ENCODE measurements at regions not wholly inside any gene's neighbourhood (a gene's known extent, or its start where the extent isn't known, plus 50 kb on each side); places are given as distances from the start of the nearest gene placed in this dataset.

DNA sequence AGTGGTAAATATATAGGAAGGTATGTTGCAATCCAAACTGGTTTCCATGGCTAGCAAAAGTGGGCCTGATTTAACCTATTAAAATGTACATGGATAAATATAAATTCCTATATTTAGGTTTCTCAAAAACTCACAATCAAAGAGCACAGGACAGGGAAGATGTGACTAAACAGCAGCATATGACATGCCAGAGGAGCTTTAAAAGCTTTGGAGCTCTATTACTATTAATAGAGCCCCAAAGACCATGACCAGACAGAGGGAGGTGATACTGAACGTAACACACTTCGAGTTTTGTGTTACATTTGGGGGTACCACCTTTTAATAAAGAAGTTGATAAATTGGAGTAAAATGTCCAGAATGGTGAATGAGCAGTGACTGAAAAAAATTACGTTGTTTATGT lies 179.5 kb upstream of the SLC14A2 start:
- TF ChIP-seq NFIC (IDR thresholded peaks at IDR 0.05) (no peak), EGR1 (IDR thresholded peaks at IDR 0.05) (no peak), TEAD4 (IDR thresholded peaks at IDR 0.05) (no peak), USF1 (IDR thresholded peaks at IDR 0.05) (no peak), YY1 (IDR thresholded peaks at IDR 0.05; ENCODE audit: low read depth) (no peak), CEBPB (IDR thresholded peaks at IDR 0.05) (no peak), TCF12 (IDR thresholded peaks at IDR 0.05; ENCODE audit: low read depth) (no peak), ZBTB7A (IDR thresholded peaks at IDR 0.05; ENCODE audit: low read depth) (no peak), RAD21 (IDR thresholded peaks at IDR 0.05; ENCODE audit: low read depth) (no peak), FOXM1 (IDR thresholded peaks at IDR 0.05; ENCODE audit: borderline replicate concordance, low read depth) (no peak), EP300 (IDR thresholded peaks at IDR 0.05; ENCODE audit: borderline replicate concordance) (no peak), CREB1 (IDR thresholded peaks at IDR 0.05; ENCODE audit: low read depth) (no peak), TAF1 (IDR thresholded peaks at IDR 0.05; ENCODE audit: low read depth) (no peak), MAX (IDR thresholded peaks at IDR 0.05) (no peak)
- TF ChIP-seq, protein P1, sequence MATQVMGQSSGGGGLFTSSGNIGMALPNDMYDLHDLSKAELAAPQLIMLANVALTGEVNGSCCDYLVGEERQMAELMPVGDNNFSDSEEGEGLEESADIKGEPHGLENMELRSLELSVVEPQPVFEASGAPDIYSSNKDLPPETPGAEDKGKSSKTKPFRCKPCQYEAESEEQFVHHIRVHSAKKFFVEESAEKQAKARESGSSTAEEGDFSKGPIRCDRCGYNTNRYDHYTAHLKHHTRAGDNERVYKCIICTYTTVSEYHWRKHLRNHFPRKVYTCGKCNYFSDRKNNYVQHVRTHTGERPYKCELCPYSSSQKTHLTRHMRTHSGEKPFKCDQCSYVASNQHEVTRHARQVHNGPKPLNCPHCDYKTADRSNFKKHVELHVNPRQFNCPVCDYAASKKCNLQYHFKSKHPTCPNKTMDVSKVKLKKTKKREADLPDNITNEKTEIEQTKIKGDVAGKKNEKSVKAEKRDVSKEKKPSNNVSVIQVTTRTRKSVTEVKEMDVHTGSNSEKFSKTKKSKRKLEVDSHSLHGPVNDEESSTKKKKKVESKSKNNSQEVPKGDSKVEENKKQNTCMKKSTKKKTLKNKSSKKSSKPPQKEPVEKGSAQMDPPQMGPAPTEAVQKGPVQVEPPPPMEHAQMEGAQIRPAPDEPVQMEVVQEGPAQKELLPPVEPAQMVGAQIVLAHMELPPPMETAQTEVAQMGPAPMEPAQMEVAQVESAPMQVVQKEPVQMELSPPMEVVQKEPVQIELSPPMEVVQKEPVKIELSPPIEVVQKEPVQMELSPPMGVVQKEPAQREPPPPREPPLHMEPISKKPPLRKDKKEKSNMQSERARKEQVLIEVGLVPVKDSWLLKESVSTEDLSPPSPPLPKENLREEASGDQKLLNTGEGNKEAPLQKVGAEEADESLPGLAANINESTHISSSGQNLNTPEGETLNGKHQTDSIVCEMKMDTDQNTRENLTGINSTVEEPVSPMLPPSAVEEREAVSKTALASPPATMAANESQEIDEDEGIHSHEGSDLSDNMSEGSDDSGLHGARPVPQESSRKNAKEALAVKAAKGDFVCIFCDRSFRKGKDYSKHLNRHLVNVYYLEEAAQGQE (IDR thresholded peaks at IDR 0.05; ENCODE audit: low read depth): no peak

DNA sequence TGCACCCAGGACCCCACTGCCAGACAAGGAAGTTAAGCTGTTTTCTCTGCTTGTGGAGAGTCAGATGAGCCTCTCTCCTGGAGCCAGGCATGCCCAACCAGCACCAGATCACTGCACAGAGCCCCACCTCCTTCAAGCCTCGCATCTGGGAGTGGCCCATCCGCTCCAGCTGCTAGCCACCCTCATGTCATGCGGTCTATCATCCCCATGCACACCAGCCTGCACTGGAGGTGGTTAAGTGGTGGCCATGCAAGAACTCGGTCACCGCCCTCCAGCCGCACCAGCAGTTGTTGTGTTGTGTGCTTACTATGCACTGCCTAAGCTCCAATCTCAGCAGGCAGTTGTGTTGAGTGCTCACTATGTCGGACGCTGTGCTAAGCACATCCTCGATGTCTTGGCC lies 177.9 kb upstream of the SLC14A2 start:
- TF ChIP-seq NFIC (IDR thresholded peaks at IDR 0.05): no peak
- TF ChIP-seq TAF1 (IDR thresholded peaks at IDR 0.05; ENCODE audit: low read depth): no peak
- TF ChIP-seq RAD21 (IDR thresholded peaks at IDR 0.05; ENCODE audit: low read depth): no peak
- no peak for TF ChIP-seq TCF12 (IDR thresholded peaks at IDR 0.05; ENCODE audit: low read depth)
- no peak for TF ChIP-seq CREB1 (IDR thresholded peaks at IDR 0.05; ENCODE audit: low read depth)
- TF ChIP-seq EP300 (IDR thresholded peaks at IDR 0.05; ENCODE audit: borderline replicate concordance): no peak
- TF ChIP-seq FOXM1 (IDR thresholded peaks at IDR 0.05; ENCODE audit: borderline replicate concordance, low read depth): no peak
- no peak for TF ChIP-seq TEAD4 (IDR thresholded peaks at IDR 0.05)
- TF ChIP-seq MAX (IDR thresholded peaks at IDR 0.05): no peak
- no peak for TF ChIP-seq USF1 (IDR thresholded peaks at IDR 0.05)

DNA sequence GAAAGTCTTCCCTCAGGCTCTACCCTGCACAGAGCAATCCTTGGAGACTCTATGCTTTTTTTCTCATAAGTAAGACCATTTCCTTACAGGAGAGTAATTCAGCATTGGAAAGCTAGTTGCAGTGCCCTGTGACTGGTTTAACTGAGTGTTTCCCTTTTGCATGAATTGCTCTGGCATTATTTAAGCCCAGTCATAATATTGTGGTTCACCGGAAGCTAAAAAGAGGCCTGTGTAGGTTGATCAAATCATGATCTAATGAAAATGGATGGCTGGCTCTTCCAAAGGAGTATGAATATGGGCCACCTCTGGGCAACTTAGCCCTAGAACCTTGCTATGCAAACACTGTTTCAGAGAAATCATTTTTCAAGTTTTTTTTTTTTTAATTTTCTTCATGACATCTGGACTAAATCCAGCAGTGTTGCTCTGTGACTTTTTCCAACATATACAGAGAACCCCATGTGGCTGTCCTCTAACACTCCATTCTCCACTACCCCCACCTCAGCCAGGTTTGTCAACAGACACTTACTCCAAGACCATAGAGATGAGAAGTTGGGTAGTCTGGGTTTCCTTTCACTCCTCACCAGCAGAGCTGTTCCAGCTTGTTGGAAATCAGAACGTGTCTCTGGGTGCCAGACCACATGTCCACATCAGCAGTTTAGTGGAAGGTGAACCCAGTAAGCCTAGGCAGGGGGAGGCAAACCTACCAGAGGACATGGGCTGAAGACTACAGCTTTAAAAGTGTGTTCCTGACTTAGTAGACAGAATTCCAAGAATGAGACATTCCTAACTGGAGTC lies 175.2 kb upstream of the SLC14A2 start:
- TF ChIP-seq YY1 (IDR thresholded peaks at IDR 0.05; ENCODE audit: low read depth): no peak

DNA sequence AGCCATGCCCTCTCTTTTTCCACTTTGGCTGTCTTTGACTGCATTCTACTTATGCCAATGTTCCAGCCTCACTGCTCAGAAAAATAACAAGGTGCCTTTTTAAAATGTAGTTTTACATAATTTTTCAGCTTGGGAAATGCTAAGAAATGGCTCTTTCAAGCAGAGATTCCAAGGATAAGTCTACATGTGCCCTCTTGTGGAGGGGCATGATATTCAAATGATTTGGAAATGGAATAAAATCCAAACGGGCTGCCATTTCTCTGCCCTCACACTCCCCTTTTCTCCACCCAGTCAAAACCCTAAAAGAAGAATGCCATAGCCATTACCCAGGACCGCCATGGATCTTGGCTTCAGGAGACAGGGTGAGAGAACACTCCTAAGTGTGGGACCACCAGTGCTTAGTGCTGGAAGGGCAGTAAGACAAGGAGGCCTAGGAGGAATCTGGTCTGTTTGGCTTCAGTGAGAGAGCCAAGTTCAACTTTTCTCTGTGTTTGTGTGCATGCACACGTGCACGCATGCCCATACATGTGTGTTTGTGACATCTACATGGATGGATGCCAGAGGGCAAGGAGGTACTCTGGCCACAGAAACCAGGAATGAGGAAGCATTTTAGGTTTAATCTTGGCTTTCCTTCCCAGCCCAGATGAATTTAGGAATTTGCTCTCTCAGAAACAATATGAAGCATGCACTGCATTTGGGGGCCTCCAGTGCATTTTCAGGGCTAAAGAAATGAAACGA lies 174.0 kb upstream of the SLC14A2 start:
- peak; percentile 59 for TF ChIP-seq RAD21 (IDR thresholded peaks at IDR 0.05; ENCODE audit: low read depth)
- TF ChIP-seq CEBPB (IDR thresholded peaks at IDR 0.05): no peak

- TF ChIP-seq TCF12 (IDR thresholded peaks at IDR 0.05; ENCODE audit: low read depth) (no peak), EGR1 (IDR thresholded peaks at IDR 0.05) (no peak), TAF1 (IDR thresholded peaks at IDR 0.05; ENCODE audit: low read depth) (no peak), CREB1 (IDR thresholded peaks at IDR 0.05; ENCODE audit: low read depth) (no peak), ZBTB7A (IDR thresholded peaks at IDR 0.05; ENCODE audit: low read depth) (no peak), RAD21 (IDR thresholded peaks at IDR 0.05; ENCODE audit: low read depth) (no peak), YY1 (IDR thresholded peaks at IDR 0.05; ENCODE audit: low read depth) (no peak), USF1 (IDR thresholded peaks at IDR 0.05) (no peak), CEBPB (IDR thresholded peaks at IDR 0.05) (no peak), NFIC (IDR thresholded peaks at IDR 0.05) (no peak), EP300 (IDR thresholded peaks at IDR 0.05; ENCODE audit: borderline replicate concordance) (no peak), MAX (IDR thresholded peaks at IDR 0.05) (no peak), FOXM1 (IDR thresholded peaks at IDR 0.05; ENCODE audit: borderline replicate concordance, low read depth) (no peak), TEAD4 (IDR thresholded peaks at IDR 0.05) (no peak)
- TF ChIP-seq, protein P1 (IDR thresholded peaks at IDR 0.05; ENCODE audit: low read depth): no peak
Measured at GRCh38 chr18:45444040-45444439, 171.2 kb upstream of the SLC14A2 start.
